Adrenal gland (tissue), 9 donors: ENCODE measurements at regions not wholly inside any gene's neighbourhood (a gene's known extent, or its start where the extent isn't known, plus 50 kb on each side); places are given as distances from the start of the nearest gene placed in this dataset.

ENCODE experiments used
- DNase-seq, 7 donors: peaks; one replicate each; pipeline ENCODE4 v3.0.0-alpha.2; 2019 to 2020
- H3K27ac ChIP-seq, 5 donors: fragments of 200-600 bp; sonication (generic) in 4 of 5; 1 replicate in 3 of 5; 2 replicates in 2 of 5; pipeline versions ENCODE4 v1.5.1 to v1.8.0; 2016 to 2020; ENCODE audit warnings: mild to moderate bottlenecking in 1 of 5
- H3K27me3 ChIP-seq: fragments of 200-600 bp; 2 replicates; pipeline ENCODE4 v1.8.0; 2021
- H3K36me3 ChIP-seq, 2 donors: fragments of 200-600 bp; replicated peaks in 1 of 2; 1 replicate in 1 of 2; 2 replicates in 1 of 2; pipeline versions ENCODE4 v1.5.1 to v1.8.0; 2018 to 2022
- H3K4me1 ChIP-seq, 2 donors: fragments of 200-600 bp; replicated peaks in 1 of 2; 1 replicate in 1 of 2; 2 replicates in 1 of 2; pipeline versions ENCODE4 v1.5.1 to v1.8.0; 2018 to 2021
- H3K4me3 ChIP-seq, 4 donors: fragments of 200-600 bp; sonication (generic) in 3 of 4; one replicate each; pipeline ENCODE4 v1.5.1; 2016 to 2018
- H3K9me3 ChIP-seq, 3 donors: fragments of 200-600 bp; sonication (generic) in 1 of 3; replicated peaks in 1 of 3; 1 replicate in 2 of 3; 2 replicates in 1 of 3; pipeline versions ENCODE4 v1.5.1 to v1.8.0; 2016 to 2021
- CTCF ChIP-seq, 6 experiments: fragments of 450-650 bp in 4 of 6; fragments of 200-600 bp in 2 of 6; sonication (generic) in 1 of 6; IDR thresholded peaks; 1 replicate in 5 of 6; 2 replicates in 1 of 6; pipeline versions ENCODE4 v1.5.1 to v1.8.0; 2016 to 2021; ENCODE audit warnings: antibody characterized with exemption in 6 of 6, mild to moderate bottlenecking in 2 of 6, moderate library complexity in 1 of 6
- POLR2A ChIP-seq, 2 donors: fragments of 450-650 bp; IDR thresholded peaks; one replicate each; pipeline ENCODE4 v1.6.1; 2017; ENCODE audit warnings: antibody characterized with exemption in 2 of 2, mild to moderate bottlenecking in 2 of 2, moderate library complexity in 1 of 2
- WGBS, 4 donors: extraction: QIAGEN DNeasy Blood & Tissue Kit in 2 of 4; methylation state at CpG; one replicate each; pipeline versions ENCODE4 v1.1.5 to v1.1.7; 2013 to 2017; 5-methylcytosine and 5-hydroxymethylcytosine counted together
- intact Hi-C, 2 donors: fragments of 100-400 bp; cut with DNase I; formaldehyde crosslinking; loops; one replicate each; pipeline versions ENCODE4 v1.14.1 to v1.15.0; 2022 to 2023
- donor health status: healthy with polysubstance abuse.
- donor health status: Bipolar disorder and iron deficiency.
- donor health status: DM: yes; HTN: yes; CAD: no.
- donor health status: DM: no; HTN: no; CAD: no.
- donor health status: DM: no; HTN: no; CAD: no.

- H3K9me3 ChIP-seq: no peaks in the 10 kb centered on the region
- no peaks in the 10 kb centered on the region for H3K36me3 ChIP-seq
- H3K4me3 ChIP-seq: no peak overlapping the region
- H3K27me3 ChIP-seq: no peaks in the 10 kb centered on the region
- DNase-seq: peak; percentile 28 to 61 (median 53)
- intact Hi-C loops: no loop called here
- H3K4me1 ChIP-seq: no peaks in the 10 kb centered on the region
- TF ChIP-seq CTCF (IDR thresholded peaks at IDR 0.05): no peak
- no peak for TF ChIP-seq POLR2A (IDR thresholded peaks at IDR 0.05)
- H3K27ac ChIP-seq: peak overlapping the region in 1 of 5 donors; percentile 29
Measured at GRCh38 chr20:16929756-16930155, 181.6 kb downstream of the OTOR start.

- Histone ChIP-seq H3K27me3 (no peaks in the 10 kb centered on the region), H3K4me3 (no peak overlapping the region), H3K27ac (no peak overlapping the region), H3K9me3 (no peaks in the 10 kb centered on the region), H3K4me1 (no peaks in the 10 kb centered on the region), H3K36me3 (no peaks in the 10 kb centered on the region)
- no peak for DNase-seq
- WGBS, 4 donors: 74 to 100% (median 88%) methylated on average over 1 to 4 of the region's 4 CpGs; no CpG with 5 or more reads in 1 of the 4 donors
- intact Hi-C loops: no loop called here
- TF ChIP-seq POLR2A (IDR thresholded peaks at IDR 0.05) (no peak), CTCF (IDR thresholded peaks at IDR 0.05) (no peak)
Measured at GRCh38 chr20:16930656-16931055, 182.5 kb downstream of the OTOR start.

- Histone ChIP-seq H3K4me1 (no peaks in the 10 kb centered on the region), H3K27ac (no peak overlapping the region), H3K9me3 (no peaks in the 10 kb centered on the region), H3K36me3 (no peaks in the 10 kb centered on the region), H3K4me3 (no peak overlapping the region), H3K27me3 (no peaks in the 10 kb centered on the region)
- intact Hi-C loops: no loop called here
- WGBS, 4 donors: 38 to 62% (median 44%) methylated on average over 3 of the region's 3 CpGs
- no peak for DNase-seq
- TF ChIP-seq POLR2A (IDR thresholded peaks at IDR 0.05): no peak
- TF ChIP-seq CTCF (IDR thresholded peaks at IDR 0.05): no peak
Measured at GRCh38 chr20:16939051-16939450, 190.9 kb downstream of the OTOR start.

GRCh38 chr20:16940701-16941100, 192.5 kb downstream of the OTOR start:
- WGBS, 4 donors: 50 to 77% (median 60%) methylated on average over 1 of the region's 1 CpG
- H3K27ac ChIP-seq: no peak overlapping the region
- no peaks in the 10 kb centered on the region for H3K36me3 ChIP-seq
- no peaks in the 10 kb centered on the region for H3K27me3 ChIP-seq
- intact Hi-C loops: no loop called here
- no peak overlapping the region for H3K4me3 ChIP-seq
- H3K9me3 ChIP-seq: no peaks in the 10 kb centered on the region
- no peak for DNase-seq
- no peaks in the 10 kb centered on the region for H3K4me1 ChIP-seq
- TF ChIP-seq CTCF (IDR thresholded peaks at IDR 0.05) (no peak), POLR2A (IDR thresholded peaks at IDR 0.05) (no peak)
